DMS 273 treated with DMSO at 0.1 percent for 48 hours (cell line): ENCODE measurements at regions not wholly inside any gene's neighbourhood (a gene's known extent, or its start where the extent isn't known, plus 50 kb on each side); places are given as distances from the start of the nearest gene placed in this dataset.
"Not testable (repeated sequence)": the region's sequence is repeated elsewhere in the genome, so short reads cannot be mapped to it uniquely, and the experiment has no call there.

Experiments used
- DNase-seq: peaks from one replicate; lab custom pipeline; 2025; lab: John Stamatoyannopoulos, UW

- DNase-seq: no peak
Observed at GRCh38 chr5:15383469-15383868, 116.5 kb upstream of the FBXL7 start.

GRCh38 chr5:15383021-15383420, 117.0 kb upstream of the FBXL7 start:
- DNase-seq: no peak

GRCh38 chr5:15377573-15378340, 122.2 kb upstream of the FBXL7 start:
- no peak for DNase-seq

GRCh38 chr5:15376803-15377202, 123.2 kb upstream of the FBXL7 start:
- no peak for DNase-seq

- DNase-seq: no peak
Observed at GRCh38 chr5:15376088-15376487, 123.9 kb upstream of the FBXL7 start.

GRCh38 chr5:15375559-15375958, 124.4 kb upstream of the FBXL7 start:
- no peak for DNase-seq

GRCh38 chr5:15374886-15375285, 125.1 kb upstream of the FBXL7 start:
- no peak for DNase-seq

GRCh38 chr5:15373151-15373550, 126.8 kb upstream of the FBXL7 start:
- DNase-seq: no peak

GRCh38 chr5:15371184-15371583, 128.8 kb upstream of the FBXL7 start:
- DNase-seq: no peak

- DNase-seq: no peak
Observed at GRCh38 chr5:15368835-15369234, 131.1 kb upstream of the FBXL7 start.

GRCh38 chr5:15367489-15367888, 132.5 kb upstream of the FBXL7 start:
- DNase-seq: no peak

GRCh38 chr5:15366676-15367391, 133.1 kb upstream of the FBXL7 start:
- no peak for DNase-seq

- DNase-seq: no peak
Observed at GRCh38 chr5:15365070-15365469, 134.9 kb upstream of the FBXL7 start.

- no peak for DNase-seq
Observed at GRCh38 chr5:15363601-15364000, 136.4 kb upstream of the FBXL7 start.

GRCh38 chr5:15357092-15357453, 142.9 kb upstream of the FBXL7 start:
- DNase-seq: not testable (repeated sequence)

GRCh38 chr5:15356308-15357091, 143.5 kb upstream of the FBXL7 start:
- DNase-seq: not testable (repeated sequence)

GRCh38 chr5:15354021-15354420, 146.0 kb upstream of the FBXL7 start:
- no peak for DNase-seq

- no peak for DNase-seq
Observed at GRCh38 chr5:15353086-15353645, 146.8 kb upstream of the FBXL7 start.

- DNase-seq: no peak
Observed at GRCh38 chr5:15350614-15351013, 149.4 kb upstream of the FBXL7 start.

GRCh38 chr5:15346738-15347137, 153.2 kb upstream of the FBXL7 start:
- no peak for DNase-seq

- no peak for DNase-seq
Observed at GRCh38 chr5:15344954-15345353, 155.0 kb upstream of the FBXL7 start.

- DNase-seq: peak; percentile 53
Observed at GRCh38 chr5:15338546-15338945, 161.4 kb upstream of the FBXL7 start.
